ENCODE measurements at regions not wholly inside any gene's neighbourhood (a gene's known extent, or its start where the extent isn't known, plus 50 kb on each side); places are given as distances from the start of the nearest gene placed in this dataset.

DNA sequence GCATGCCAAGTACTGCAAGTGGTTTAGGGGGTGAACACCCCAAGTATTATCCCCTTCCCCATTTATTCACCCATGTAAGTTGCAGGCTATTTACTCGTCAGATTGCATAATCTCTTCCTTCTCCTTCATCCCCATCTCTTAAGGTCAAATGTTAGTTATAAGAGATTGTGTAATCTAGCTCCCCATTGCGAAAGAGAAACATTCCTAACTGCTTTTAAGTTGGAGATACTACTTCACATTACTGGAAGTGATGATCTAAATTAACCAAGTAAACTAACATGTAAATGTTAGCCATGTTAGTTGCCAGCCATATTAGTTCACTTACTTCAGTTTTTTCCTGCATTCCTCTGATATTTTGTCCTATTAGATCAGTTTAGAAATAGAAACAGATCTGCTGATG is 262.3 kb downstream of the TAF11L14 start:
- TF ChIP-seq, protein P1, sequence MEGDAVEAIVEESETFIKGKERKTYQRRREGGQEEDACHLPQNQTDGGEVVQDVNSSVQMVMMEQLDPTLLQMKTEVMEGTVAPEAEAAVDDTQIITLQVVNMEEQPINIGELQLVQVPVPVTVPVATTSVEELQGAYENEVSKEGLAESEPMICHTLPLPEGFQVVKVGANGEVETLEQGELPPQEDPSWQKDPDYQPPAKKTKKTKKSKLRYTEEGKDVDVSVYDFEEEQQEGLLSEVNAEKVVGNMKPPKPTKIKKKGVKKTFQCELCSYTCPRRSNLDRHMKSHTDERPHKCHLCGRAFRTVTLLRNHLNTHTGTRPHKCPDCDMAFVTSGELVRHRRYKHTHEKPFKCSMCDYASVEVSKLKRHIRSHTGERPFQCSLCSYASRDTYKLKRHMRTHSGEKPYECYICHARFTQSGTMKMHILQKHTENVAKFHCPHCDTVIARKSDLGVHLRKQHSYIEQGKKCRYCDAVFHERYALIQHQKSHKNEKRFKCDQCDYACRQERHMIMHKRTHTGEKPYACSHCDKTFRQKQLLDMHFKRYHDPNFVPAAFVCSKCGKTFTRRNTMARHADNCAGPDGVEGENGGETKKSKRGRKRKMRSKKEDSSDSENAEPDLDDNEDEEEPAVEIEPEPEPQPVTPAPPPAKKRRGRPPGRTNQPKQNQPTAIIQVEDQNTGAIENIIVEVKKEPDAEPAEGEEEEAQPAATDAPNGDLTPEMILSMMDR (IDR thresholded peaks at IDR 0.05; ENCODE audit: low read depth, low read length, poor library complexity, severe bottlenecking), result no peak
- TF ChIP-seq EZH2phosphoT487 (IDR thresholded peaks at IDR 0.05; ENCODE audit: borderline replicate concordance, low read length), result no peak
